H1 (cell line): ENCODE measurements at regions not wholly inside any gene's neighbourhood (a gene's known extent, or its start where the extent isn't known, plus 50 kb on each side); places are given as distances from the start of the nearest gene placed in this dataset.

Source experiments
- CTCF ChIA-PET: fragments of 300-600 bp; sonication (Branson Sonifier 250); formaldehyde crosslinking; loops from one replicate; lab custom pipeline; 2021; ENCODE audit not compliant: partially characterized antibody; lab: Charles Lee
- POLR2A ChIA-PET: fragments of 300-600 bp; sonication (Branson Sonifier 250); formaldehyde crosslinking; loops from one replicate; lab custom pipeline; 2021; ENCODE audit warnings: inconsistent platforms; ENCODE audit not compliant: partially characterized antibody; lab: Charles Lee
- DNase-seq, 2 experiments: peaks; one replicate each; pipeline versions ENCODE4 v3.0.0 to v3.0.0-alpha.2; 2010 to 2022; ENCODE audit warnings: low spot score in 2 of 2, low read depth in 1 of 2, mixed read lengths in 1 of 2
- FAIRE-seq: peaks from 2 replicates; lab custom pipeline; 2011; peaks lifted over from hg19 to GRCh38; lab: Jason Lieb, UNC
- H2AFZ ChIP-seq: 2 replicates; pipeline ENCODE4 v1.8.1; 2012; ENCODE audit warnings: low read length, inconsistent platforms
- H2AK5ac ChIP-seq: 2 replicates; pipeline ENCODE4 v1.6.1; 2013; ENCODE audit warnings: low read depth, low read length
- H2BK120ac ChIP-seq: replicated peaks from 2 replicates; pipeline ENCODE3; 2013; ENCODE audit warnings: low read depth, low read length, inconsistent platforms
- H2BK12ac ChIP-seq: 2 replicates; pipeline ENCODE4 v1.6.1; 2013; ENCODE audit warnings: low read depth, low read length
- H2BK15ac ChIP-seq: 2 replicates; pipeline ENCODE4 v1.6.1; 2013; ENCODE audit warnings: low read length
- H2BK20ac ChIP-seq: 2 replicates; pipeline ENCODE4 v1.6.1; 2013; ENCODE audit warnings: low read length
- H2BK5ac ChIP-seq: 2 replicates; pipeline ENCODE4 v1.6.1; 2013; ENCODE audit warnings: low read depth, low read length
- H3K14ac ChIP-seq: 2 replicates; pipeline ENCODE4 v1.6.1; 2013; ENCODE audit warnings: inconsistent platforms; ENCODE audit not compliant: insufficient read length
- H3K18ac ChIP-seq: 2 replicates; pipeline ENCODE4 v1.6.1; 2013; ENCODE audit warnings: low read length; ENCODE audit errors: extremely low read depth
- H3K23ac ChIP-seq: 2 replicates; pipeline ENCODE4 v1.6.1; 2013; ENCODE audit warnings: inconsistent platforms; ENCODE audit not compliant: insufficient read length
- H3K23me2 ChIP-seq: 2 replicates; pipeline ENCODE4 v1.6.1; 2013; ENCODE audit warnings: low read depth, low read length
- H3K27ac ChIP-seq: 2 replicates; pipeline ENCODE4 v1.6.1; 2011; ENCODE audit warnings: low read depth, low read length, inconsistent platforms
- H3K27me3 ChIP-seq, 4 experiments: replicated peaks in 1 of 4; 1 replicate in 1 of 4; 2 replicates in 3 of 4; pipeline versions ENCODE4 v1.6.1 to v1.8.1; 2011 to 2013; ENCODE audit warnings: low read length in 3 of 4, mild to moderate bottlenecking in 3 of 4, inconsistent platforms in 2 of 4, mixed read lengths in 2 of 4, moderate library complexity in 1 of 4; ENCODE audit not compliant: control insufficient read depth in 3 of 4, insufficient read depth in 3 of 4; ENCODE audit errors: extremely low read depth in 1 of 4
- H3K36me3 ChIP-seq, 4 experiments: 2 replicates each; pipeline versions ENCODE4 v1.6.1 to v1.8.1; 2011 to 2013; ENCODE audit warnings: mild to moderate bottlenecking in 4 of 4, low read length in 3 of 4, moderate library complexity in 2 of 4, control low read depth in 1 of 4, inconsistent platforms in 1 of 4; ENCODE audit not compliant: insufficient read depth in 4 of 4, control insufficient read depth in 2 of 4
- H3K4ac ChIP-seq: replicated peaks from 2 replicates; pipeline ENCODE3; 2013; ENCODE audit warnings: low read length, low read depth, mixed read lengths, inconsistent platforms; ENCODE audit not compliant: insufficient read length
- H3K4me1 ChIP-seq, 4 experiments: replicated peaks in 1 of 4; 1 replicate in 1 of 4; 2 replicates in 3 of 4; pipeline versions ENCODE4 v1.6.1 to v1.8.1; 2011 to 2013; ENCODE audit warnings: low read length in 3 of 4, inconsistent platforms in 2 of 4, mixed read lengths in 1 of 4; ENCODE audit not compliant: insufficient read depth in 4 of 4, control insufficient read depth in 3 of 4
- H3K4me2 ChIP-seq, 2 experiments: 2 replicates each; pipeline versions ENCODE4 v1.6.1 to v1.8.1; 2011 to 2013; ENCODE audit warnings: low read depth in 2 of 2, low read length in 2 of 2, control low read depth in 1 of 2, inconsistent platforms in 1 of 2, mild to moderate bottlenecking in 1 of 2; ENCODE audit not compliant: insufficient read depth in 1 of 2
- H3K4me3 ChIP-seq, 4 experiments: fragments of 200-600, 300-600 bp in 1 of 4; sonication (generic), shearing (Covaris generic), sonication (Bioruptor Twin) in 1 of 4; 2 replicates each; pipeline versions ENCODE4 v1.5.1 to v1.8.1; 2011 to 2016; ENCODE audit warnings: low read length in 4 of 4, low read depth in 3 of 4, control low read depth in 2 of 4, inconsistent platforms in 2 of 4, mild to moderate bottlenecking in 2 of 4, mixed read lengths in 1 of 4, moderate library complexity in 1 of 4; ENCODE audit not compliant: insufficient read depth in 2 of 4; ENCODE audit errors: extremely low read depth in 1 of 4
- H3K56ac ChIP-seq: replicated peaks from 2 replicates; pipeline ENCODE3; 2013; ENCODE audit warnings: low read depth, mild to moderate bottlenecking, mixed read lengths, low read length, inconsistent platforms; ENCODE audit not compliant: insufficient read length
- H3K79me1 ChIP-seq: 2 replicates; pipeline ENCODE4 v1.6.1; 2013; ENCODE audit warnings: low read depth, low read length, control low read depth
- H3K79me2 ChIP-seq, 2 experiments: 2 replicates each; pipeline versions ENCODE4 v1.6.1 to v1.8.1; 2012 to 2013; ENCODE audit warnings: low read length in 2 of 2, mild to moderate bottlenecking in 2 of 2, inconsistent platforms in 1 of 2; ENCODE audit not compliant: insufficient read depth in 2 of 2, control insufficient read depth in 1 of 2
- H3K9ac ChIP-seq, 4 experiments: replicated peaks in 1 of 4; 1 replicate in 1 of 4; 2 replicates in 3 of 4; pipeline versions ENCODE4 v1.6.1 to v1.8.1; 2011 to 2013; ENCODE audit warnings: low read depth in 3 of 4, low read length in 3 of 4, control low read depth in 2 of 4, mild to moderate bottlenecking in 2 of 4, moderate library complexity in 2 of 4, inconsistent platforms in 1 of 4; ENCODE audit errors: extremely low read depth in 1 of 4
- H3K9me3 ChIP-seq, 2 experiments: 2 replicates each; pipeline versions ENCODE4 v1.6.1 to v1.8.1; 2012 to 2013; ENCODE audit warnings: mild to moderate bottlenecking in 2 of 2, moderate library complexity in 2 of 2, control low read depth in 1 of 2, inconsistent platforms in 1 of 2, low read depth in 1 of 2, low read length in 1 of 2, mixed read lengths in 1 of 2; ENCODE audit not compliant: insufficient read depth in 2 of 2
- H4K20me1 ChIP-seq, 2 experiments: replicated peaks in 1 of 2; 2 replicates each; pipeline versions ENCODE3 to v1.8.1; 2011 to 2013; ENCODE audit warnings: inconsistent platforms in 2 of 2, low read length in 2 of 2, mild to moderate bottlenecking in 1 of 2; ENCODE audit not compliant: insufficient read depth in 2 of 2, control insufficient read depth in 1 of 2
- H4K5ac ChIP-seq: 2 replicates; pipeline ENCODE4 v1.6.1; 2013; ENCODE audit warnings: low read length, low read depth, mixed read lengths, inconsistent platforms; ENCODE audit not compliant: insufficient read length
- H4K8ac ChIP-seq: 2 replicates; pipeline ENCODE4 v1.8.0; 2013; ENCODE audit warnings: mild to moderate bottlenecking, moderate library complexity, low read length, inconsistent platforms; ENCODE audit not compliant: insufficient read depth; ENCODE audit errors: extremely low read depth
- H4K91ac ChIP-seq: replicated peaks from 2 replicates; pipeline ENCODE3; 2013; ENCODE audit warnings: low read length, mixed read lengths, inconsistent platforms; ENCODE audit not compliant: insufficient read length
- CEBPB ChIP-seq: IDR thresholded peaks from 2 replicates; pipeline ENCODE4 v1.6.1; 2012; ENCODE audit warnings: low read depth, low read length
- JUND ChIP-seq: IDR thresholded peaks from 2 replicates; pipeline ENCODE4 v1.6.1; 2011; ENCODE audit warnings: mild to moderate bottlenecking, improper control_type of control experiment, low read length
- RXRA ChIP-seq: IDR thresholded peaks from 2 replicates; pipeline ENCODE4 v1.6.1; 2011; ENCODE audit warnings: low read depth, mild to moderate bottlenecking, low read length, moderate library complexity; ENCODE audit not compliant: insufficient read depth
- SIRT6 ChIP-seq: IDR thresholded peaks from one replicate; pipeline ENCODE4 v1.7.1; 2012; ENCODE audit warnings: low read length, inconsistent platforms
- SP2 ChIP-seq: IDR thresholded peaks from 2 replicates; pipeline ENCODE4 v1.6.1; 2012; ENCODE audit warnings: mild to moderate bottlenecking, low read length, inconsistent platforms
- WGBS, 2 experiments: shearing (Covaris generic) in 1 of 2; methylation state at CpG; one replicate each; pipeline versions ENCODE4 v1.1.6 to v1.1.7; 2013 to 2015; ENCODE audit warnings: low lambda C conversion rate in 2 of 2, mixed read lengths in 2 of 2, inconsistent platforms in 1 of 2, low coverage in 1 of 2, missing lambda C conversion rate in 1 of 2; ENCODE audit not compliant: insufficient replicate concordance in 2 of 2, insufficient coverage in 1 of 2, insufficient read length in 1 of 2; ENCODE audit errors: extremely low coverage in 1 of 2, missing lambda C conversion rate in 1 of 2; 5-methylcytosine and 5-hydroxymethylcytosine counted together

GRCh38 chr15:69548395-69549180 is 96.0 kb downstream of the RPLP1 start:
- FAIRE-seq (no peak), DNase-seq (no peak)
- Histone ChIP-seq H2BK5ac (no peak overlapping the region), H2BK12ac (no peak overlapping the region), H2BK15ac (no peak overlapping the region), H3K9ac (no peak overlapping the region), H4K91ac (no peak overlapping the region), H3K79me2 (no peaks in the 10 kb centered on the region), H3K9me3 (no peaks in the 10 kb centered on the region), H3K56ac (no peak overlapping the region), H3K23me2 (no peaks in the 10 kb centered on the region), H3K27me3 (no peaks in the 10 kb centered on the region), H3K4me1 (peaks cover 0 to 7% (median 2%) of the 10 kb centered on the region in 4 experiments; a peak in 4 of 7 replicates), H3K14ac (no peak overlapping the region), H3K4me2 (no peak overlapping the region), H2AK5ac (no peak overlapping the region), H3K4me3 (no peak overlapping the region), H4K5ac (no peak overlapping the region), H2AFZ (no peak overlapping the region), H3K23ac (no peak overlapping the region), H2BK120ac (no peak overlapping the region), H4K20me1 (no peaks in the 10 kb centered on the region), H4K8ac (no peak overlapping the region), H2BK20ac (no peak overlapping the region), H3K18ac (no peak overlapping the region), H3K27ac (no peak overlapping the region), H3K79me1 (no peaks in the 10 kb centered on the region), H3K36me3 (no peaks in the 10 kb centered on the region), H3K4ac (no peak overlapping the region)
- ChIA-PET CTCF (interaction anchor here (1.0 to 1.6 kb wide), 3 partner anchors 11 to 25 kb away, joined by 3 to 4 read pairs (median 4); no protein-coding TSS in a partner anchor), POLR2A (no interaction called here)
- WGBS, 2 experiments = 86% methylated on average over 24 of the region's 24 CpGs; no CpG with 5 or more reads in 1 of the 2 experiments
- TF ChIP-seq CEBPB = no peak
- no peak for TF ChIP-seq SP2
- no peak for TF ChIP-seq SIRT6
- TF ChIP-seq JUND = no peak
- no peak for TF ChIP-seq RXRA
